ENCODE measurements at regions not wholly inside any gene's neighbourhood (a gene's known extent, or its start where the extent isn't known, plus 50 kb on each side); places are given as distances from the start of the nearest gene placed in this dataset.

- DNase-seq (ENCODE audit: low read depth): no peak
- no peak overlapping the region for H3K4me3 ChIP-seq (ENCODE audit: low read depth, low read length)
- TF ChIP-seq CTCF (IDR thresholded peaks at IDR 0.05; ENCODE audit: low read depth, low read length, missing control alignments): no peak
Measured at GRCh38 chr2:383888-384287, 96.0 kb upstream of the ALKAL2 start.

- DNase-seq (ENCODE audit: low read depth): no peak
- no peak for TF ChIP-seq CTCF (IDR thresholded peaks at IDR 0.05; ENCODE audit: low read depth, low read length, missing control alignments)
- no peak overlapping the region for H3K4me3 ChIP-seq (ENCODE audit: low read depth, low read length)
Measured at GRCh38 chr2:383178-383577, 95.3 kb upstream of the ALKAL2 start.

- TF ChIP-seq CTCF (IDR thresholded peaks at IDR 0.05; ENCODE audit: low read depth, low read length, missing control alignments): no peak
- H3K4me3 ChIP-seq (ENCODE audit: low read depth, low read length): no peak overlapping the region
- no peak for DNase-seq (ENCODE audit: low read depth)
Measured at GRCh38 chr2:382728-383022, 94.8 kb upstream of the ALKAL2 start.

DNA sequence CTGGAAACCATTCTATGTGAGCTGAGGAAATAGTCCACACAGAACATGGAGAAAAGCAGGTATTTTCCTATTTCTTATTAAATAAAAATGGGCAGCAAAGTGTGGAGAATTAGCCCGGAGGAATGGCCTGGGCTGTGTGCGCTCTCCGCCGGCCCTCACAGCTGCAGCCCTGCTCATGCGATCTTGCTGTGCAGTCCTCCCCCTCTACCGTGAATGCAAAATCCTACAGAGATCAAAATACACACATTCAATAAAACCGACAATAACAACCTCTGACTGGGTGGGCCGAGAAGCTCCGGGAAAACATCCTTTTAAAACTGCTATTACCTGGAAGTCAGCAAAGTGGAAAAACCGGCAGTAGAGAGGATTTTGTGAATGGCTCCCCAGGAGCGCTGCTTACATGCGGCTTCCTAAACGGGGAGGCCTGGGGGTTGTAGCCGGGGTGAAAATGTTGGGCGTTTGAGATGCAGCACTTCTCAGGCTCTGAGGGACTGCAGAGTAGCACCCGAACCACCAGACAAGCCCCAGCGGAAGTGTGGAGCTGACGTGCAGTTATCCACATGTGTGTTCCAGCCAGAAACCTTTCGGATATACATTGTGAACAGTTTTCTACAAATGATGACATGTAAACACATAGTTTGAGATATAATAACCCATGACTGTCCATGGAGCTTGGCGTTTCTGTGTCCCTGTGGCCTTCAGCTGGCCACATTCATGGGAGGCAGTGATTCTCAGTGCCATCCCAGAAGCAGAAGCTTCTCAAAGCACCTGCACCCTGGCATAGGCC lies 94.2 kb upstream of the ALKAL2 start:
- no peak overlapping the region for H3K4me3 ChIP-seq (ENCODE audit: low read depth, low read length)
- no peak for DNase-seq (ENCODE audit: low read depth)
- no peak for TF ChIP-seq CTCF (IDR thresholded peaks at IDR 0.05; ENCODE audit: low read depth, low read length, missing control alignments)

DNA sequence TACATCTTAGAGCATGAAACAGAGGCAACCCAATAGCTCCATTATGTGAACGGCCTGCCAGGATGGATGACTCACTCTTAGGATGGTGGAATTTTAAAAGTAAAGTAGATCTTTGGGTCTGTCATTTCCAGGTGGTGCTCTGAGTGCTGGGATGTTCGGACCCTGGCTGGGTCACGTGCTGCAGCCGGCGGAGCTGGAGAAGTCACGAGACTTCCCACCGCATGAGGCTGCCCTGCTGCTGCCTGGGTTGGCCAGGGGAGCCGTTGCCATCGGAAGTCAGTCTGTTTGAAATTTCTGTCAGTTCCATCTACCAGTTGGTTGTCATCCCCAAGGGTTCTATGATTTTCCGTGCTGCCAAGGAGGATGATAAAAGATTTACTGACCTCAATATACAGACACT lies 93.3 kb upstream of the ALKAL2 start:
- no peak for DNase-seq (ENCODE audit: low read depth)
- no peak overlapping the region for H3K4me3 ChIP-seq (ENCODE audit: low read depth, low read length)

DNA sequence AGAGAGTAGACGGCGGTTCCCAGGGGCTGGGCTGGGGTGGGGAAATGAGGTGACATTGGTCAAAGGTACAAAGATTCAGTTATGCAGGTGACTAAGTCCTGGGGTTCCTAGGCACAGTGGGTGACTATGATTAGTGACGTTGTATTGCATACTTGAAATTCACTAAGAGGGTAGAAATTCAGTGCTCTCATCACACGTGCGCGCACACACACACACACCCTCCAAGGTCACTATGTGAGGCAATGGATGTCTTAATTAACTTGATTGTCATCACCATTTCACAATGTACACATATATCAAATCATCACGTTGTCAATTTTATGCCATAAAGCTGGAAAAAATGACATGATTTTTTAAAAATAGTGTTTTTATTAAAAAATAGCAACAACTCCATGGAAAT lies 92.9 kb upstream of the ALKAL2 start:
- no peak for DNase-seq (ENCODE audit: low read depth)
- H3K4me3 ChIP-seq (ENCODE audit: low read depth, low read length): no peak overlapping the region
- TF ChIP-seq CTCF (IDR thresholded peaks at IDR 0.05; ENCODE audit: low read depth, low read length, missing control alignments): no peak

More for the DNA sequence above, 93.3 kb upstream of the ALKAL2 start:
- no peak for TF ChIP-seq CTCF (IDR thresholded peaks at IDR 0.05; ENCODE audit: low read depth, low read length, missing control alignments)

- DNase-seq (ENCODE audit: low read depth): no peak
- TF ChIP-seq CTCF (IDR thresholded peaks at IDR 0.05; ENCODE audit: low read depth, low read length, missing control alignments): no peak
- H3K4me3 ChIP-seq (ENCODE audit: low read depth, low read length): no peak overlapping the region
Measured at GRCh38 chr2:380221-380620, 92.3 kb upstream of the ALKAL2 start.

All from GM12864 (cell line).